ENCODE measurements at regions not wholly inside any gene's neighbourhood (a gene's known extent, or its start where the extent isn't known, plus 50 kb on each side); places are given as distances from the start of the nearest gene placed in this dataset.

DNA sequence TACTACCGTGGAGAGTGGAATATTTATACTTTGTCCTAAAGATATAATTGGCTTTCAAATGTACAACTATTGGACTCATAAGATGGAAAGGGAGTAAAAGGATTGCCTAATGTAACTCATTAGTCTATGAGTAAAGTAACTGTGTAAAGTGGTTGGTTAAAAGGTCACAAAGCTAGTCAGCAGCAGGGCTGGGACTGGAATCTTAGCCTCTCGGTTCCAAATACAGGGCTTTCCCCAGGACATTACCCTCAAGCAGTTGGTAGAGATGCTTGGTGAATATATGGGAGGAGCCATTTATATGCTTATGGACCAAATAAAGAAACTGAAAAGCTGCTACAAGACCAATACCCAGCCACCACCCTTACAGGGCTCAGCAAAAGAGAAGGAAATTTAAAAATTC is 283.7 kb downstream of the HLX start:
- no peak for TF ChIP-seq POLR2A (IDR thresholded peaks at IDR 0.05)
- TF ChIP-seq, protein P1, sequence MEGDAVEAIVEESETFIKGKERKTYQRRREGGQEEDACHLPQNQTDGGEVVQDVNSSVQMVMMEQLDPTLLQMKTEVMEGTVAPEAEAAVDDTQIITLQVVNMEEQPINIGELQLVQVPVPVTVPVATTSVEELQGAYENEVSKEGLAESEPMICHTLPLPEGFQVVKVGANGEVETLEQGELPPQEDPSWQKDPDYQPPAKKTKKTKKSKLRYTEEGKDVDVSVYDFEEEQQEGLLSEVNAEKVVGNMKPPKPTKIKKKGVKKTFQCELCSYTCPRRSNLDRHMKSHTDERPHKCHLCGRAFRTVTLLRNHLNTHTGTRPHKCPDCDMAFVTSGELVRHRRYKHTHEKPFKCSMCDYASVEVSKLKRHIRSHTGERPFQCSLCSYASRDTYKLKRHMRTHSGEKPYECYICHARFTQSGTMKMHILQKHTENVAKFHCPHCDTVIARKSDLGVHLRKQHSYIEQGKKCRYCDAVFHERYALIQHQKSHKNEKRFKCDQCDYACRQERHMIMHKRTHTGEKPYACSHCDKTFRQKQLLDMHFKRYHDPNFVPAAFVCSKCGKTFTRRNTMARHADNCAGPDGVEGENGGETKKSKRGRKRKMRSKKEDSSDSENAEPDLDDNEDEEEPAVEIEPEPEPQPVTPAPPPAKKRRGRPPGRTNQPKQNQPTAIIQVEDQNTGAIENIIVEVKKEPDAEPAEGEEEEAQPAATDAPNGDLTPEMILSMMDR (IDR thresholded peaks at IDR 0.05): no peak

Measured in thyroid gland (tissue), 4 donors.